Astrocyte (in vitro differentiated cells and primary cell): ENCODE measurements at regions not wholly inside any gene's neighbourhood (a gene's known extent, or its start where the extent isn't known, plus 50 kb on each side); places are given as distances from the start of the nearest gene placed in this dataset.
"Not testable (repeated sequence)": the region's sequence is repeated elsewhere in the genome, so short reads cannot be mapped to it uniquely, and the experiment has no call there.

Experiments
- DNase-seq: peaks from one replicate; pipeline ENCODE4 v3.0.0-alpha.2; 2010; ENCODE audit warnings: low read depth
- FAIRE-seq: peaks from 2 replicates; lab custom pipeline; 2011; peaks lifted over from hg19 to GRCh38; lab: Jason Lieb, UNC
- H2AFZ ChIP-seq: 2 replicates; pipeline ENCODE4 v1.6.0; 2012; ENCODE audit warnings: low read depth, low read length, inconsistent platforms
- H3K27ac ChIP-seq: 2 replicates; pipeline ENCODE4 v1.5.1; 2011; ENCODE audit warnings: low read depth, low read length, inconsistent platforms
- H3K27me3 ChIP-seq: 2 replicates; pipeline ENCODE4 v1.6.0; 2011; ENCODE audit warnings: low read length, inconsistent platforms; ENCODE audit not compliant: insufficient read depth
- H3K36me3 ChIP-seq: 2 replicates; pipeline ENCODE4 v1.5.1; 2011; ENCODE audit warnings: low read length, inconsistent platforms; ENCODE audit not compliant: insufficient read depth
- H3K4me1 ChIP-seq: 2 replicates; pipeline ENCODE4 v1.5.1; 2011; ENCODE audit warnings: low read length, inconsistent platforms; ENCODE audit not compliant: insufficient read depth
- H3K4me2 ChIP-seq: 2 replicates; pipeline ENCODE4 v1.6.0; 2012; ENCODE audit warnings: low read length, inconsistent platforms
- H3K4me3 ChIP-seq: 2 replicates; pipeline ENCODE4 v1.5.1; 2011; ENCODE audit warnings: low read depth, mild to moderate bottlenecking, low read length, inconsistent platforms; ENCODE audit not compliant: insufficient read depth
- H3K79me2 ChIP-seq: 2 replicates; pipeline ENCODE4 v1.6.0; 2012; ENCODE audit warnings: mild to moderate bottlenecking, low read length, inconsistent platforms; ENCODE audit not compliant: insufficient read depth
- H3K9ac ChIP-seq: 2 replicates; pipeline ENCODE4 v1.6.0; 2012; ENCODE audit warnings: mild to moderate bottlenecking, low read length, inconsistent platforms
- H3K9me3 ChIP-seq: 2 replicates; pipeline ENCODE4 v1.5.1; 2012; ENCODE audit warnings: low read depth, mild to moderate bottlenecking, low read length, inconsistent platforms; ENCODE audit not compliant: insufficient read depth
- H4K20me1 ChIP-seq: 2 replicates; pipeline ENCODE4 v1.6.0; 2012; ENCODE audit warnings: low read length, inconsistent platforms; ENCODE audit not compliant: insufficient read depth
- H3K27ac Mint-ChIP-seq: one replicate; pipeline ENCODE4 v1.8.0; 2021; ENCODE audit warnings: mild to moderate bottlenecking, mixed read lengths; ENCODE audit not compliant: unreplicated experiment
- H3K27me3 Mint-ChIP-seq: one replicate; pipeline ENCODE4 v1.8.0; 2021; ENCODE audit warnings: low read depth, mixed read lengths; ENCODE audit not compliant: unreplicated experiment
- H3K36me3 Mint-ChIP-seq: one replicate; pipeline ENCODE4 v1.8.0; 2021; ENCODE audit warnings: low read depth, mixed read lengths; ENCODE audit not compliant: unreplicated experiment
- H3K4me1 Mint-ChIP-seq: one replicate; pipeline ENCODE4 v1.8.0; 2021; ENCODE audit warnings: low read depth, mixed read lengths; ENCODE audit not compliant: unreplicated experiment
- H3K4me3 Mint-ChIP-seq: one replicate; pipeline ENCODE4 v1.8.0; 2021; ENCODE audit warnings: mild to moderate bottlenecking, moderate library complexity, mixed read lengths; ENCODE audit not compliant: unreplicated experiment
- H3K9me3 Mint-ChIP-seq: one replicate; pipeline ENCODE4 v1.8.0; 2021; ENCODE audit warnings: mild to moderate bottlenecking, mixed read lengths; ENCODE audit not compliant: unreplicated experiment
- EZH2 ChIP-seq: IDR thresholded peaks from 2 replicates; pipeline ENCODE4 v1.6.1; 2012; ENCODE audit warnings: mild to moderate bottlenecking, low read length, inconsistent platforms; ENCODE audit not compliant: insufficient read depth
- TF ChIP-seq, protein P1 (sequence below): IDR thresholded peaks from 2 replicates; pipeline ENCODE4 v1.5.1; 2011; ENCODE audit warnings: low read depth, mild to moderate bottlenecking, inconsistent platforms, low read length, moderate library complexity; ENCODE audit not compliant: insufficient read depth

DNA sequence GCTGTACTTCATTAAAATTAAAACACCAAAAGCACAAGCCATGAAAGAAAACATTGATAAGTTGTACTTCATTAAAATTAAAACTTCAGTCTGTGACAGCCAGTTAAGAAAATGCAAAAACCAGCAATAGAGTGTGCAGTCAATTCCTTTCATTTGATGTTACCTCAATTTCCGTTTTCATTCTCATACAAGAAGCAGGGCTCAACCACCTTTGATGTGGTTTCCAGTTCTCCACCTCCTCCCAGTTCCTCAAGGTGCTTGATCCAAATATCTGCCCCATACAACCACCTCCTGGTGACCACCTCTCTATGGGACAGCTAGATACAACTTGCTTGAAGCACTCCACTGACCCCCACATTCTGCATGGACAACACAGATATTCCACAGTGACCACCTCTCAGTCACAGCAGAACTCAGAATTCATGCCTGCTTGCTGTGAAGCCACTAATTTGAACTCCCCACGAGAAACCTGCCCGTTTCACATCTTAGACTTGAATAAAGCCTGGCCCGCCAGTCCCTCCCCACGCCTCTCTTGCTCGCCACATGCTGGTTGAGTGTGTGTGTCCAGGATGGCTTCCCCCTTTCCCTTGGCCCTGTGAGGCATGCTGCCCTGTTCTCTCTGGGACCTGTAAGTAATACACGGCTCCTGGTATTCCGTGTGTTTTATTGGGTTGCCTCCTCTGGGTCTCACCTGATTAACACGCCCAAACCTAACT is 66.1 kb downstream of the FAM50B start:
- no peak overlapping the region for H3K4me2 ChIP-seq

DNA sequence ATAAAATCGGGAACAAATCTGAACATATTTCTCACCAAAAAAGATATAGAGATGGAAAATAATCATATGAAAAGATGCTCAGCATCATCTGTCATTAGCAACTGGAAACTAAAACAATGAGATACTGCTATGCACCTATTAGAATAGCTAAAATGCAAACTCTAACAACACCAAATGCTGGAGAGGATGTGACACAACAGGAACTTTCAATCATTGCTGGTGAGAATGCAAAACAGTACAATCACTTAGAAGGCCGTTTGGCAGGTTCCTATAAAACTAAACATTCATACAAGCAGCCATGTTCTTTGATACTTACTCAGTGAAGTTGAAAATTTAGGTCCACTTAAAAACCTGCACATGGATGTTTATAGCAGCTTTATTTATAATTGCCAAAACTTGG is 67.0 kb downstream of the FAM50B start:
- no peaks in the 10 kb centered on the region for H3K36me3 Mint-ChIP-seq
- Histone ChIP-seq H3K9ac (no peak overlapping the region), H3K4me1 (peaks cover 35% of the 10 kb centered on the region), H3K4me2 (no peak overlapping the region), H3K27me3 (no peaks in the 10 kb centered on the region), H3K4me3 (no peak overlapping the region), H3K79me2 (peaks cover 1% of the 10 kb centered on the region), H3K36me3 (no peaks in the 10 kb centered on the region), H3K9me3 (no peaks in the 10 kb centered on the region), H2AFZ (no peak overlapping the region), H3K27ac (no peak overlapping the region), H4K20me1 (no peaks in the 10 kb centered on the region)
- no peak overlapping the region for H3K27ac Mint-ChIP-seq
- no peak for FAIRE-seq
- DNase-seq: no peak
- H3K27me3 Mint-ChIP-seq: no peaks in the 10 kb centered on the region
- TF ChIP-seq, protein P1, sequence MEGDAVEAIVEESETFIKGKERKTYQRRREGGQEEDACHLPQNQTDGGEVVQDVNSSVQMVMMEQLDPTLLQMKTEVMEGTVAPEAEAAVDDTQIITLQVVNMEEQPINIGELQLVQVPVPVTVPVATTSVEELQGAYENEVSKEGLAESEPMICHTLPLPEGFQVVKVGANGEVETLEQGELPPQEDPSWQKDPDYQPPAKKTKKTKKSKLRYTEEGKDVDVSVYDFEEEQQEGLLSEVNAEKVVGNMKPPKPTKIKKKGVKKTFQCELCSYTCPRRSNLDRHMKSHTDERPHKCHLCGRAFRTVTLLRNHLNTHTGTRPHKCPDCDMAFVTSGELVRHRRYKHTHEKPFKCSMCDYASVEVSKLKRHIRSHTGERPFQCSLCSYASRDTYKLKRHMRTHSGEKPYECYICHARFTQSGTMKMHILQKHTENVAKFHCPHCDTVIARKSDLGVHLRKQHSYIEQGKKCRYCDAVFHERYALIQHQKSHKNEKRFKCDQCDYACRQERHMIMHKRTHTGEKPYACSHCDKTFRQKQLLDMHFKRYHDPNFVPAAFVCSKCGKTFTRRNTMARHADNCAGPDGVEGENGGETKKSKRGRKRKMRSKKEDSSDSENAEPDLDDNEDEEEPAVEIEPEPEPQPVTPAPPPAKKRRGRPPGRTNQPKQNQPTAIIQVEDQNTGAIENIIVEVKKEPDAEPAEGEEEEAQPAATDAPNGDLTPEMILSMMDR: no peak
- TF ChIP-seq EZH2: no peak
- H3K4me3 Mint-ChIP-seq: no peak overlapping the region
- peaks cover 27% of the 10 kb centered on the region for H3K4me1 Mint-ChIP-seq
- peaks cover 9% of the 10 kb centered on the region for H3K9me3 Mint-ChIP-seq

More for the DNA sequence above, 66.1 kb downstream of the FAM50B start:
- no peak for DNase-seq
- no peak overlapping the region for H3K27ac Mint-ChIP-seq
- no peak for TF ChIP-seq EZH2
- TF ChIP-seq, protein P1: no peak
- Histone ChIP-seq H3K27me3 (no peaks in the 10 kb centered on the region), H3K9ac (no peak overlapping the region), H3K4me3 (no peak overlapping the region), H3K9me3 (no peaks in the 10 kb centered on the region), H3K27ac (no peak overlapping the region), H3K36me3 (no peaks in the 10 kb centered on the region), H2AFZ (no peak overlapping the region), H3K79me2 (peaks cover 9% of the 10 kb centered on the region), H3K4me1 (peaks cover 44% of the 10 kb centered on the region), H4K20me1 (no peaks in the 10 kb centered on the region)
- H3K4me1 Mint-ChIP-seq: peaks cover 37% of the 10 kb centered on the region
- no peak for FAIRE-seq
- no peak overlapping the region for H3K4me3 Mint-ChIP-seq
- H3K9me3 Mint-ChIP-seq: peaks cover 9% of the 10 kb centered on the region
- H3K36me3 Mint-ChIP-seq: no peaks in the 10 kb centered on the region
- no peaks in the 10 kb centered on the region for H3K27me3 Mint-ChIP-seq

DNA sequence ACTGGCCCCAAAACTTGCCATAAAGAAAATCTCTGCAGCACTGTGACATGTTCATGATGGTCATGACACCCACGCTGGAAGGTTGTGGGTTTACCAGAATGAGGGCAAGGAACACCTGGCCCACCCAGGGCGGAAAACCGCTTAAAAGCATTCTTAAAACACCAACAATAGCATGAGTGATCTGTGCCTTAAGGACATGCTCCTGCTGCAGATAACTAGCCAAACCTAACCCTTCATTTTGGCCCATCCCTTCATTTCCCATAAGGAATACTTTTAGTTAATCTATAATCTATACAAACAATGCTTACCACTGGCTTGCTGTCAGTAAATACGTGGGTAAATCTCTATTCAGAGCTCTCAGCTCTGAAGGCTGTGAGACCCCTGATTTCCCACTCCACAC is 67.6 kb downstream of the FAM50B start:
- not testable (repeated sequence) for H3K4me3 Mint-ChIP-seq, H3K79me2 ChIP-seq, H3K27ac ChIP-seq, H3K4me3 ChIP-seq, H3K27me3 ChIP-seq, H3K27ac Mint-ChIP-seq, H4K20me1 ChIP-seq, FAIRE-seq, H3K36me3 ChIP-seq, H3K9me3 Mint-ChIP-seq, H3K9me3 ChIP-seq, H3K9ac ChIP-seq, H3K36me3 Mint-ChIP-seq, H2AFZ ChIP-seq, H3K4me2 ChIP-seq, DNase-seq, H3K27me3 Mint-ChIP-seq
- peaks cover 29% of the 10 kb centered on the region for H3K4me1 ChIP-seq
- H3K4me1 Mint-ChIP-seq: peaks cover 22% of the 10 kb centered on the region
